Liver (tissue), 8 donors: ENCODE measurements at regions not wholly inside any gene's neighbourhood (a gene's known extent, or its start where the extent isn't known, plus 50 kb on each side); places are given as distances from the start of the nearest gene placed in this dataset.

Source experiments
- DNase-seq: peaks from one replicate; pipeline ENCODE4 v3.0.0-alpha.2; 2017; ENCODE audit warnings: low spot score
- H3K27ac ChIP-seq, 2 donors: one replicate each; pipeline ENCODE4 v1.7.0; 2013; ENCODE audit warnings: inconsistent platforms in 2 of 2, low read length in 2 of 2, control low read depth in 1 of 2, low read depth in 1 of 2, mild to moderate bottlenecking in 1 of 2
- H3K27me3 ChIP-seq, 4 donors: one replicate each; pipeline versions ENCODE4 v1.6.1 to v1.7.0; 2013; ENCODE audit warnings: low read length in 3 of 4, inconsistent platforms in 1 of 4, mild to moderate bottlenecking in 1 of 4, moderate library complexity in 1 of 4; ENCODE audit not compliant: control insufficient read depth in 4 of 4, insufficient read depth in 4 of 4
- H3K36me3 ChIP-seq, 4 donors: one replicate each; pipeline versions ENCODE4 v1.6.1 to v1.7.0; 2013; ENCODE audit warnings: low read length in 3 of 4, mild to moderate bottlenecking in 3 of 4, low read depth in 1 of 4, moderate library complexity in 1 of 4; ENCODE audit not compliant: control insufficient read depth in 4 of 4, insufficient read depth in 3 of 4
- H3K4me1 ChIP-seq, 4 donors: one replicate each; pipeline versions ENCODE4 v1.6.1 to v1.7.0; 2013; ENCODE audit warnings: low read length in 3 of 4, mild to moderate bottlenecking in 3 of 4, moderate library complexity in 1 of 4; ENCODE audit not compliant: control insufficient read depth in 4 of 4, insufficient read depth in 4 of 4
- H3K4me3 ChIP-seq, 3 donors: one replicate each; pipeline versions ENCODE4 v1.6.1 to v1.7.0; 2013; ENCODE audit warnings: low read length in 3 of 3, control low read depth in 1 of 3, low read depth in 1 of 3, mild to moderate bottlenecking in 1 of 3
- H3K9ac ChIP-seq, 2 donors: one replicate each; pipeline ENCODE4 v1.7.0; 2013; ENCODE audit warnings: low read length in 2 of 2, mild to moderate bottlenecking in 2 of 2, moderate library complexity in 2 of 2, control low read depth in 1 of 2, low read depth in 1 of 2
- H3K9me3 ChIP-seq, 4 donors: one replicate each; pipeline versions ENCODE4 v1.6.1 to v1.7.0; 2013; ENCODE audit warnings: low read length in 3 of 4; ENCODE audit not compliant: control insufficient read depth in 4 of 4
- FOXA2 ChIP-seq: IDR thresholded peaks from 2 replicates; pipeline ENCODE4 v1.6.1; 2016; ENCODE audit warnings: antibody characterized with exemption
- HNF4G ChIP-seq: IDR thresholded peaks from 2 replicates; pipeline ENCODE4 v1.6.1; 2016; ENCODE audit warnings: antibody characterized with exemption
- JUND ChIP-seq, 2 donors: IDR thresholded peaks; 2 replicates each; pipeline ENCODE4 v1.6.1; 2016; ENCODE audit warnings: antibody characterized with exemption in 2 of 2
- RAD21 ChIP-seq, 2 donors: IDR thresholded peaks; 2 replicates each; pipeline ENCODE4 v1.6.1; 2016; ENCODE audit warnings: antibody characterized with exemption in 2 of 2, mild to moderate bottlenecking in 2 of 2
- SP1 ChIP-seq: IDR thresholded peaks from 2 replicates; pipeline ENCODE4 v1.6.1; 2018; ENCODE audit warnings: antibody characterized with exemption, mild to moderate bottlenecking
- WGBS: extraction: QIAGEN DNeasy Blood & Tissue Kit; methylation state at CpG from one replicate; pipeline ENCODE4 v1.1.7; 2013; 5-methylcytosine and 5-hydroxymethylcytosine counted together
- TF ChIP-seq, protein P1 (sequence below): IDR thresholded peaks from 2 replicates; pipeline ENCODE4 v1.6.1; 2016; ENCODE audit warnings: antibody characterized with exemption
- TF ChIP-seq, protein P2 (sequence below): IDR thresholded peaks from 2 replicates; pipeline ENCODE4 v1.6.1; 2016; ENCODE audit warnings: antibody characterized with exemption
- TF ChIP-seq, protein P3 (sequence below): fragments of 150-350 bp; IDR thresholded peaks from 2 replicates; pipeline ENCODE4 v1.5.1; 2017; ENCODE audit warnings: improper control_type of control experiment, low read depth, low read length; ENCODE audit not compliant: missing input control
- donor health status: healthy.
- donor health status: healthy.
- donor health status: healthy.
- donor health status: healthy.
- donor health status: healthy.

DNA sequence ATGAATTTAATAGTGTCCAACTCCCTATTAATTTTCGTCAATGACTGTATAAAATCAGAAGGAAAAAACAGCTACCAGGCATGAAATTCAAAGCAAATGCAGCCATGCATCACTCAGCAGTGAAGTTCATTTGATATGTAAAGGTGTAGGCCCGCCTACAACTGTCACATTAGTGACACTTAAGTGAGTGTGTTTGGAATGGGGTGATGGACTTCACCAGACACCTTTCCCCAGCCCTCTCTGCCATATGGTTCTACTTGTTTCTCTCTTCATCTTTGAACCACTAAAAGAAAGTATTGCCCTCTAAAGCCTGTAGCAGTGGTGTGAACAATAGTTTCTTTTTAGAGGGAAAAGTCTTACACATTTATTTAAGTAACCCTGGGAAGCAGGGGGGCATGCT lies 124.0 kb downstream of the SIPA1L2 start:
- Histone ChIP-seq H3K9ac (no peak overlapping the region), H3K4me3 (no peak overlapping the region), H3K9me3 (no peaks in the 10 kb centered on the region), H3K4me1 (no peaks in the 10 kb centered on the region), H3K27me3 (no peaks in the 10 kb centered on the region), H3K27ac (no peak overlapping the region), H3K36me3 (no peaks in the 10 kb centered on the region)
- 96% methylated on average over 2 of the region's 2 CpGs for WGBS
- TF ChIP-seq, protein P1, sequence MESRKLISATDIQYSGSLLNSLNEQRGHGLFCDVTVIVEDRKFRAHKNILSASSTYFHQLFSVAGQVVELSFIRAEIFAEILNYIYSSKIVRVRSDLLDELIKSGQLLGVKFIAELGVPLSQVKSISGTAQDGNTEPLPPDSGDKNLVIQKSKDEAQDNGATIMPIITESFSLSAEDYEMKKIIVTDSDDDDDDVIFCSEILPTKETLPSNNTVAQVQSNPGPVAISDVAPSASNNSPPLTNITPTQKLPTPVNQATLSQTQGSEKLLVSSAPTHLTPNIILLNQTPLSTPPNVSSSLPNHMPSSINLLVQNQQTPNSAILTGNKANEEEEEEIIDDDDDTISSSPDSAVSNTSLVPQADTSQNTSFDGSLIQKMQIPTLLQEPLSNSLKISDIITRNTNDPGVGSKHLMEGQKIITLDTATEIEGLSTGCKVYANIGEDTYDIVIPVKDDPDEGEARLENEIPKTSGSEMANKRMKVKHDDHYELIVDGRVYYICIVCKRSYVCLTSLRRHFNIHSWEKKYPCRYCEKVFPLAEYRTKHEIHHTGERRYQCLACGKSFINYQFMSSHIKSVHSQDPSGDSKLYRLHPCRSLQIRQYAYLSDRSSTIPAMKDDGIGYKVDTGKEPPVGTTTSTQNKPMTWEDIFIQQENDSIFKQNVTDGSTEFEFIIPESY: no peak
- TF ChIP-seq RAD21 (IDR thresholded peaks at IDR 0.05): no peak
- TF ChIP-seq SP1: no peak
- no peak for TF ChIP-seq JUND (IDR thresholded peaks at IDR 0.05)
- DNase-seq: no peak

DNA sequence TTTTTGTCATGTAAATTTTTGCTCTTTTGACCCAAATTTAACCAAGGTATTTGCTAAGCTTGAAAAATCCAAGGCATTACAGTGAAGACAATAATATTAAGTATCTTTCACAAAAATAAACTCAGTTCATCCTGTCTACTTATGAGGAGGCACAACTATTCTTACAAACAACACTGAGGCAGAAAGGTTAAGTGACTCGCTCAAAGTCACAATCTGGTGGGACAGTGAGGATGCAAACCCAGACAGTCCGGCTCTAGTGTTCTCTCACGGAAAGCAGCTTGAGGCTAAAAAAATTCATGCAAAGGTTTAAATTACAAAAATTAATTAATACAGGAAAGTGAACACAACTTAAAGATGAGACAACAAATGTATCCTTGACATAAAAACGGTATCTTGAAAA lies 125.3 kb downstream of the SIPA1L2 start:
- 95% methylated on average over 4 of the region's 4 CpGs for WGBS
- DNase-seq: no peak
- Histone ChIP-seq H3K27ac (no peak overlapping the region), H3K4me1 (no peaks in the 10 kb centered on the region), H3K4me3 (no peak overlapping the region), H3K9ac (no peak overlapping the region), H3K36me3 (no peaks in the 10 kb centered on the region), H3K27me3 (no peaks in the 10 kb centered on the region), H3K9me3 (no peaks in the 10 kb centered on the region)
- TF ChIP-seq, protein P2, sequence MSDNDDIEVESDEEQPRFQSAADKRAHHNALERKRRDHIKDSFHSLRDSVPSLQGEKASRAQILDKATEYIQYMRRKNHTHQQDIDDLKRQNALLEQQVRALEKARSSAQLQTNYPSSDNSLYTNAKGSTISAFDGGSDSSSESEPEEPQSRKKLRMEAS: no peak

DNA sequence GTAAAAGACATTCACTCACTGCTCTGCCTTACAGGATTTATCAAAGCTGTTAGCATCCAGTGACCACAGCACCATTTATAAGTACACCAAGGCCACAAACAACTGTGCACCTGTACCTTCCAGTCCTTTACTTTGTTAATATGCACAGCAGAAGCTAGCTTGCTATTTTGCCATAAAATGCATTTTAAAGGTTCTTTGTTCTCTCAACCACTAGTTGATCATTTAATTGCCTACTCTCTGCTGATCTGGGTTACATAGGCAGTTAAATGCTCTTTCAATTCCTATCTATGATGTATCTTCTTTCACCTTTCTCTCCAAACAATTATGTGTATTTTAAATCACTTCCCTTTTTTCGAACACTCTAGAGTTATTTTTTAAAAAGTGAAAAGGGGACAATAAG lies 126.4 kb downstream of the SIPA1L2 start:
- Histone ChIP-seq H3K27me3 (no peaks in the 10 kb centered on the region), H3K36me3 (no peaks in the 10 kb centered on the region), H3K9ac (no peak overlapping the region), H3K4me3 (no peak overlapping the region), H3K27ac (no peak overlapping the region), H3K4me1 (no peaks in the 10 kb centered on the region), H3K9me3 (no peaks in the 10 kb centered on the region)
- no peak for DNase-seq
- 84% methylated on average over 1 of the region's 1 CpG for WGBS
- TF ChIP-seq, protein P1: no peak
- TF ChIP-seq FOXA2 (no peak), HNF4G (no peak), RAD21 (IDR thresholded peaks at IDR 0.05) (no peak)
- TF ChIP-seq, protein P3, sequence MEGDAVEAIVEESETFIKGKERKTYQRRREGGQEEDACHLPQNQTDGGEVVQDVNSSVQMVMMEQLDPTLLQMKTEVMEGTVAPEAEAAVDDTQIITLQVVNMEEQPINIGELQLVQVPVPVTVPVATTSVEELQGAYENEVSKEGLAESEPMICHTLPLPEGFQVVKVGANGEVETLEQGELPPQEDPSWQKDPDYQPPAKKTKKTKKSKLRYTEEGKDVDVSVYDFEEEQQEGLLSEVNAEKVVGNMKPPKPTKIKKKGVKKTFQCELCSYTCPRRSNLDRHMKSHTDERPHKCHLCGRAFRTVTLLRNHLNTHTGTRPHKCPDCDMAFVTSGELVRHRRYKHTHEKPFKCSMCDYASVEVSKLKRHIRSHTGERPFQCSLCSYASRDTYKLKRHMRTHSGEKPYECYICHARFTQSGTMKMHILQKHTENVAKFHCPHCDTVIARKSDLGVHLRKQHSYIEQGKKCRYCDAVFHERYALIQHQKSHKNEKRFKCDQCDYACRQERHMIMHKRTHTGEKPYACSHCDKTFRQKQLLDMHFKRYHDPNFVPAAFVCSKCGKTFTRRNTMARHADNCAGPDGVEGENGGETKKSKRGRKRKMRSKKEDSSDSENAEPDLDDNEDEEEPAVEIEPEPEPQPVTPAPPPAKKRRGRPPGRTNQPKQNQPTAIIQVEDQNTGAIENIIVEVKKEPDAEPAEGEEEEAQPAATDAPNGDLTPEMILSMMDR: no peak
